CD4-positive, alpha-beta T cell (primary cell): ENCODE measurements at regions not wholly inside any gene's neighbourhood (a gene's known extent, or its start where the extent isn't known, plus 50 kb on each side); places are given as distances from the start of the nearest gene placed in this dataset.

Experiments used
- ATAC-seq: fragments of 200-7000 bp; cut with Tn5 transposase; one replicate; pipeline ENCODE4 v1.10.0; 2022; ENCODE audit warnings: mild to moderate bottlenecking; ENCODE audit not compliant: poor library complexity
- CTCF ChIA-PET: fragments of 350-600 bp; sonication (Branson Sonifier 250); formaldehyde crosslinking; loops from one replicate; lab custom pipeline; 2021; ENCODE audit warnings: antibody characterized with exemption, inconsistent platforms; lab: Charles Lee
- POLR2A ChIA-PET: fragments of 350-600 bp; sonication (Branson Sonifier 250); formaldehyde crosslinking; loops from one replicate; lab custom pipeline; 2021; ENCODE audit warnings: antibody characterized with exemption, inconsistent platforms; lab: Charles Lee
- DNase-seq, 14 experiments: peaks; one replicate each; pipeline ENCODE4 v3.0.0-alpha.2; 2013 to 2020; ENCODE audit warnings: mixed read lengths in 2 of 14
- H3K27ac ChIP-seq, 2 donors: one replicate each; pipeline versions ENCODE4 v1.5.1 to v1.7.0; 2013; ENCODE audit warnings: low read length in 2 of 2, low read depth in 1 of 2, mild to moderate bottlenecking in 1 of 2
- H3K27me3 ChIP-seq, 2 experiments: 1 replicate in 1 of 2; 2 replicates in 1 of 2; pipeline versions ENCODE4 v1.6.1 to v1.7.0; 2013; ENCODE audit warnings: low read length in 2 of 2, control low read depth in 1 of 2, mild to moderate bottlenecking in 1 of 2, moderate library complexity in 1 of 2; ENCODE audit not compliant: insufficient read depth in 2 of 2, control insufficient read depth in 1 of 2
- H3K36me3 ChIP-seq: one replicate; pipeline ENCODE4 v1.6.1; 2013; ENCODE audit warnings: low read length, control low read depth; ENCODE audit not compliant: insufficient read depth
- H3K4me1 ChIP-seq: one replicate; pipeline ENCODE4 v1.6.1; 2013; ENCODE audit warnings: low read length, control low read depth; ENCODE audit not compliant: insufficient read depth
- H3K4me3 ChIP-seq: one replicate; pipeline ENCODE4 v1.5.1; 2013; ENCODE audit warnings: mild to moderate bottlenecking, low read length, moderate library complexity
- H3K9me3 ChIP-seq, 2 experiments: 1 replicate in 1 of 2; 2 replicates in 1 of 2; pipeline versions ENCODE4 v1.6.1 to v1.7.0; 2013; ENCODE audit warnings: low read length in 2 of 2, mild to moderate bottlenecking in 2 of 2, control low read depth in 1 of 2, moderate library complexity in 1 of 2; ENCODE audit not compliant: control insufficient read depth in 1 of 2, insufficient read depth in 1 of 2
- H3K27ac Mint-ChIP-seq: one replicate; pipeline ENCODE4 v1.8.0; 2020; ENCODE audit warnings: mixed read lengths
- H3K27me3 Mint-ChIP-seq: one replicate; pipeline ENCODE4 v1.8.0; 2021; ENCODE audit warnings: mixed read lengths
- H3K36me3 Mint-ChIP-seq: one replicate; pipeline ENCODE4 v1.8.0; 2021; ENCODE audit warnings: low read depth, mixed read lengths
- H3K4me1 Mint-ChIP-seq: one replicate; pipeline ENCODE4 v1.8.0; 2021; ENCODE audit warnings: low read depth, mixed read lengths
- H3K4me3 Mint-ChIP-seq: one replicate; pipeline ENCODE4 v1.8.0; 2020; ENCODE audit warnings: mild to moderate bottlenecking, mixed read lengths
- H3K9me3 Mint-ChIP-seq: one replicate; pipeline ENCODE4 v1.8.0; 2020; ENCODE audit warnings: mixed read lengths
- intact Hi-C, 2 experiments: fragments of 100-400 bp; cut with DNase I in 1 of 2; cut with micrococcal nuclease in 1 of 2; formaldehyde crosslinking; loops; one replicate each; pipeline versions ENCODE4 v1.15.1 to v1.9.0; 2023 to 2025; cut with DNase I, micrococcal nuclease
- TF ChIP-seq, protein P1 (sequence below): fragments of 200-600 bp; IDR thresholded peaks from one replicate; pipeline ENCODE4 v1.8.0; 2022; ENCODE audit warnings: antibody characterized with exemption, mild to moderate bottlenecking

- TF ChIP-seq, protein P1, sequence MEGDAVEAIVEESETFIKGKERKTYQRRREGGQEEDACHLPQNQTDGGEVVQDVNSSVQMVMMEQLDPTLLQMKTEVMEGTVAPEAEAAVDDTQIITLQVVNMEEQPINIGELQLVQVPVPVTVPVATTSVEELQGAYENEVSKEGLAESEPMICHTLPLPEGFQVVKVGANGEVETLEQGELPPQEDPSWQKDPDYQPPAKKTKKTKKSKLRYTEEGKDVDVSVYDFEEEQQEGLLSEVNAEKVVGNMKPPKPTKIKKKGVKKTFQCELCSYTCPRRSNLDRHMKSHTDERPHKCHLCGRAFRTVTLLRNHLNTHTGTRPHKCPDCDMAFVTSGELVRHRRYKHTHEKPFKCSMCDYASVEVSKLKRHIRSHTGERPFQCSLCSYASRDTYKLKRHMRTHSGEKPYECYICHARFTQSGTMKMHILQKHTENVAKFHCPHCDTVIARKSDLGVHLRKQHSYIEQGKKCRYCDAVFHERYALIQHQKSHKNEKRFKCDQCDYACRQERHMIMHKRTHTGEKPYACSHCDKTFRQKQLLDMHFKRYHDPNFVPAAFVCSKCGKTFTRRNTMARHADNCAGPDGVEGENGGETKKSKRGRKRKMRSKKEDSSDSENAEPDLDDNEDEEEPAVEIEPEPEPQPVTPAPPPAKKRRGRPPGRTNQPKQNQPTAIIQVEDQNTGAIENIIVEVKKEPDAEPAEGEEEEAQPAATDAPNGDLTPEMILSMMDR = no peak
- no peak for ATAC-seq
These were observed 400.2 kb downstream of the TLR4 start for GRCh38 chr9:118104363-118104762.

DNA sequence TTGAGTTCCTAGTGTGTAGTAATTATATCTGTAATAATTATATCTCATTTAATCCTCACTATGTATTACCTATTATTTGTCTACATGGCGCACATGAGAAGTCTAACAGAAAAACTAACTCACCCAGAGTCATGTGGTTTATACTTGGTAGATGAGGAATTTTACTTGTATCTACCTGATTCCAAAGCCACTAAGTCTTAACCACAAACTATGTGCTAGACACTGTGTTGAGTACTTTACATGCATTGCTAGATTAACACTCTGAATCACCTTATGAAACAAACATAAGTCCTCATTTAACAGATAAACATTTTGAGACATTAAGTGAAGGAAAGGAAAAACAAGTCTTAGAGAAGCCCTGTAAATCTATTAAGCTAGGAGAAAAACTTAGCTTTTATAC lies 404.8 kb downstream of the TLR4 start:
- H3K4me1 Mint-ChIP-seq = no peaks in the 10 kb centered on the region
- no peaks in the 10 kb centered on the region for H3K27me3 ChIP-seq
- H3K9me3 ChIP-seq = no peaks in the 10 kb centered on the region
- no peaks in the 10 kb centered on the region for H3K36me3 ChIP-seq
- no peak overlapping the region for H3K27ac Mint-ChIP-seq
- no peak overlapping the region for H3K4me3 ChIP-seq
- POLR2A ChIA-PET = no interaction called here
- no peak overlapping the region for H3K27ac ChIP-seq
- no peaks in the 10 kb centered on the region for H3K27me3 Mint-ChIP-seq
- DNase-seq (no peak), ATAC-seq (no peak)
- intact Hi-C loops = no loop called here
- H3K4me1 ChIP-seq = no peaks in the 10 kb centered on the region
- no peak overlapping the region for H3K4me3 Mint-ChIP-seq
- H3K36me3 Mint-ChIP-seq = no peaks in the 10 kb centered on the region
- TF ChIP-seq, protein P1 = no peak
- CTCF ChIA-PET = no interaction called here
- no peaks in the 10 kb centered on the region for H3K9me3 Mint-ChIP-seq

More at GRCh38 chr9:118104363-118104762, 400.2 kb downstream of the TLR4 start:
- ChIA-PET CTCF (no interaction called here), POLR2A (no interaction called here)
- no peak for DNase-seq
- H3K27me3 Mint-ChIP-seq = no peaks in the 10 kb centered on the region
- H3K4me1 Mint-ChIP-seq = no peaks in the 10 kb centered on the region
- H3K27ac ChIP-seq = no peak overlapping the region
- intact Hi-C loops = no loop called here
- no peaks in the 10 kb centered on the region for H3K36me3 Mint-ChIP-seq
- H3K4me1 ChIP-seq = no peaks in the 10 kb centered on the region
- no peaks in the 10 kb centered on the region for H3K27me3 ChIP-seq
- no peak overlapping the region for H3K27ac Mint-ChIP-seq
- no peak overlapping the region for H3K4me3 ChIP-seq
- no peaks in the 10 kb centered on the region for H3K9me3 Mint-ChIP-seq
- H3K9me3 ChIP-seq = no peaks in the 10 kb centered on the region
- H3K36me3 ChIP-seq = no peaks in the 10 kb centered on the region
- no peak overlapping the region for H3K4me3 Mint-ChIP-seq

DNA sequence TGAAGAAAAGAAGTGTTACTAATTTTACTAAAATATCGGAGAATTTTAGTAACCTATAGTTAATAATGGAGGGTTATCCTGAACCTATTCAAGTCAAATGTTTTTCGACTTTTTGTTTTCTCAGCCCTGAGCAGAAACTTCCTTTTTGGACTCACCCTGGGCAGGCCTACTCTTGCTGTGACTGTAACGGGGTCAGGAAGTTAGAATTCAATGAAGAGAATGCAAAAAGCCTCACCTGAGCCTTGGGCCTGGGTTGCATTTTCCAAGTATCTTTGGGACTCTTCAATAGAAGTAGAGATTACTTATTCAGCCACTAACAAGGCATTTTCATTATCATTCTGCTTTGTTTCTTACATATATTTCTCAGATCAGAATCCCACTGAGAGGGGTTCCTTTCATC lies 405.3 kb downstream of the TLR4 start:
- H3K36me3 Mint-ChIP-seq = no peaks in the 10 kb centered on the region
- Histone ChIP-seq H3K4me3 (no peak overlapping the region), H3K4me1 (no peaks in the 10 kb centered on the region), H3K27me3 (no peaks in the 10 kb centered on the region), H3K36me3 (no peaks in the 10 kb centered on the region), H3K27ac (no peak overlapping the region), H3K9me3 (no peaks in the 10 kb centered on the region)
- ATAC-seq (no peak), DNase-seq (no peak)
- no peaks in the 10 kb centered on the region for H3K27me3 Mint-ChIP-seq
- intact Hi-C loops = no loop called here
- no peak overlapping the region for H3K27ac Mint-ChIP-seq
- ChIA-PET POLR2A (no interaction called here), CTCF (no interaction called here)
- TF ChIP-seq, protein P1 = no peak
- no peaks in the 10 kb centered on the region for H3K4me1 Mint-ChIP-seq
- H3K9me3 Mint-ChIP-seq = no peaks in the 10 kb centered on the region
- H3K4me3 Mint-ChIP-seq = no peak overlapping the region
